GM21526 (cell line): ENCODE measurements at regions not wholly inside any gene's neighbourhood (a gene's known extent, or its start where the extent isn't known, plus 50 kb on each side); places are given as distances from the start of the nearest gene placed in this dataset.
"Not testable (repeated sequence)": the region's sequence is repeated elsewhere in the genome, so short reads cannot be mapped to it uniquely, and the experiment has no call there.

Source experiments
- ATAC-seq: cut with Tn5 transposase; IDR thresholded peaks from one replicate; pipeline ENCODE4 v1.9.1; 2021; ENCODE audit warnings: moderate library complexity; ENCODE audit not compliant: unreplicated experiment, low FRiP score

GRCh38 chr11:122604621-122605020, 50.9 kb upstream of the UBASH3B start:
- ATAC-seq = no peak

- ATAC-seq = no peak
Measured at GRCh38 chr11:122601141-122602125, 54.1 kb upstream of the UBASH3B start.

- no peak for ATAC-seq
Measured at GRCh38 chr11:122600290-122600689, 55.2 kb upstream of the UBASH3B start.

- ATAC-seq = no peak
Measured at GRCh38 chr11:122599434-122599833, 56.1 kb upstream of the UBASH3B start.

- no peak for ATAC-seq
Measured at GRCh38 chr11:122598971-122599370, 56.6 kb upstream of the UBASH3B start.

- ATAC-seq = no peak
Measured at GRCh38 chr11:122597511-122597910, 58.0 kb upstream of the UBASH3B start.

- ATAC-seq = no peak
Measured at GRCh38 chr11:122594986-122595645, 60.4 kb upstream of the UBASH3B start.

GRCh38 chr11:122593473-122594420, 61.8 kb upstream of the UBASH3B start:
- no peak for ATAC-seq

GRCh38 chr11:122592641-122593040, 62.9 kb upstream of the UBASH3B start:
- no peak for ATAC-seq

- no peak for ATAC-seq
Measured at GRCh38 chr11:122584670-122585069, 70.9 kb upstream of the UBASH3B start.

GRCh38 chr11:122580071-122580470, 75.5 kb upstream of the UBASH3B start:
- ATAC-seq = not testable (repeated sequence)

GRCh38 chr11:122578171-122578825, 77.2 kb upstream of the UBASH3B start:
- ATAC-seq = no peak

GRCh38 chr11:122572592-122572991, 82.9 kb upstream of the UBASH3B start:
- no peak for ATAC-seq

GRCh38 chr11:122563761-122564160, 91.8 kb upstream of the UBASH3B start:
- no peak for ATAC-seq

GRCh38 chr11:122559734-122560382, 95.7 kb upstream of the UBASH3B start:
- no peak for ATAC-seq

- not testable (repeated sequence) for ATAC-seq
Measured at GRCh38 chr11:122559218-122559617, 96.3 kb upstream of the UBASH3B start.

- not testable (repeated sequence) for ATAC-seq
Measured at GRCh38 chr11:122557163-122557562, 98.4 kb upstream of the UBASH3B start.

- no peak for ATAC-seq
Measured at GRCh38 chr11:122556605-122557004, 98.9 kb upstream of the UBASH3B start.

GRCh38 chr11:122538060-122538459, 117.5 kb upstream of the UBASH3B start:
- ATAC-seq = no peak
